ENCODE measurements at regions not wholly inside any gene's neighbourhood (a gene's known extent, or its start where the extent isn't known, plus 50 kb on each side); places are given as distances from the start of the nearest gene placed in this dataset.

DNA sequence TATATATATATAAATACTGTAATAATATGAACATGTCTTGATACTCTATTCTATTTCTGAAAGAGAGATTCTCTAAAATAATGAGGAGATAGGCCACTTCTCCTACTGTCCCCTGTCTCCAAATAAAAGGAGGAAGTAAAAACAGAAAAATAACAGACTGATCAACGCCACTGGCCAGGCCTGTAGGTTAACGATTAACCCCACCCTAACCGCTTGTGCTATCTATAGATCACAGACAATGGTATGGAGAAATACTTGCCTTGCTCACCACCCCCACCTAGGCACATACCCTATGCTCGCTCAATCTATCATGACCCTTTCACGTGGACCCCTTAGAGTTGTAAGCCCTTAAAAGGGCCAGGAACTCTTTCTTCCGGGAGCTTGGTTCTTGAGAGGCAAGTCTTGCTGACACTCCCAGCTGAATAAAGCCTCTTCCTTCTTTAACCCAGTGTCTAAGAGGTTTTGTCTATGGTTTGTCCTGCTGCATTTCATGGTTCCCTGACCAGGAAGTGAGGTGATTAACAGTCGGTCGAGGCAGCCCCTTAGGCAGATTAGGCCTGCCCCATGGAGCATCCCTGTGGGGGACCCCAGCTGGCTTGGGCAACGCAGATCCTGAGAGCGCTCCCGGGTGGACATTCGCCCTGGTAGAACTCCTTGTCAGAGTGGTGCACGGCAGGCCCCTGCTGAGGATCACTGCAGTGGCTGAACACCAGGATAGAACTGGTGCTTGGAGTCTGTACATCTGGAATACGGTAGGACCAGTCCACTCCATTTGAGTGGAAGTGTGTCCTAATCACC lies 521.8 kb upstream of the CNTN3 start:
- no peaks in the 10 kb centered on the region for H3K27me3 ChIP-seq (replicated peaks; ENCODE audit: insufficient read depth)
- H3K4me3 ChIP-seq = no peak overlapping the region
- no peak for DNase-seq (ENCODE audit: low spot score)
- 93% methylated on average over 14 of the region's 14 CpGs for WGBS
- TF ChIP-seq POLR2A (IDR thresholded peaks at IDR 0.05) (no peak), POLR2AphosphoS5 (IDR thresholded peaks at IDR 0.05) (no peak)
- TF ChIP-seq, protein P1, sequence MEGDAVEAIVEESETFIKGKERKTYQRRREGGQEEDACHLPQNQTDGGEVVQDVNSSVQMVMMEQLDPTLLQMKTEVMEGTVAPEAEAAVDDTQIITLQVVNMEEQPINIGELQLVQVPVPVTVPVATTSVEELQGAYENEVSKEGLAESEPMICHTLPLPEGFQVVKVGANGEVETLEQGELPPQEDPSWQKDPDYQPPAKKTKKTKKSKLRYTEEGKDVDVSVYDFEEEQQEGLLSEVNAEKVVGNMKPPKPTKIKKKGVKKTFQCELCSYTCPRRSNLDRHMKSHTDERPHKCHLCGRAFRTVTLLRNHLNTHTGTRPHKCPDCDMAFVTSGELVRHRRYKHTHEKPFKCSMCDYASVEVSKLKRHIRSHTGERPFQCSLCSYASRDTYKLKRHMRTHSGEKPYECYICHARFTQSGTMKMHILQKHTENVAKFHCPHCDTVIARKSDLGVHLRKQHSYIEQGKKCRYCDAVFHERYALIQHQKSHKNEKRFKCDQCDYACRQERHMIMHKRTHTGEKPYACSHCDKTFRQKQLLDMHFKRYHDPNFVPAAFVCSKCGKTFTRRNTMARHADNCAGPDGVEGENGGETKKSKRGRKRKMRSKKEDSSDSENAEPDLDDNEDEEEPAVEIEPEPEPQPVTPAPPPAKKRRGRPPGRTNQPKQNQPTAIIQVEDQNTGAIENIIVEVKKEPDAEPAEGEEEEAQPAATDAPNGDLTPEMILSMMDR (IDR thresholded peaks at IDR 0.05) = no peak
- no peaks in the 10 kb centered on the region for H3K4me1 ChIP-seq (replicated peaks)
- intact Hi-C loops (cut with DNase I) = no loop called here
- H3K36me3 ChIP-seq = no peaks in the 10 kb centered on the region
- H3K27ac ChIP-seq = no peak overlapping the region
- H3K9me3 ChIP-seq = no peaks in the 10 kb centered on the region

DNA sequence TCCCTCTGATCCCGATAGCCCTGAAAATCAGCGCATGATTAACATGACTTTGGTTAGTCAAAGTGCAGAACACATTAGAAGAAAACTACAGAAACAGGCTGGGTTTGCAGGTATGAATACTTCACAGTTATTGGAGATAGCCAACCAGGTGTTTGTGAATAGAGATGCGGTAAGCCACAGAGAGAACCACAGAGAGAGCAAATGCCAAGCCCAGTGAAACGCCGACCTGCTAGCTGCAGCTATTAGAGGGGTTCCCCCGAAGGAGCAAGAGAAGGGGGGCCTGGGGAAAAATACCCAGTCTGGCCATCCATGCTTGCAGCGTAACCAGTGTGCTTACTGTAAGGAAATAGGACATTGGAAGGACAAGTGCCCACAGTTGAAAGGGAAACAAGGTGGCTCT lies 523.9 kb upstream of the CNTN3 start:
- no peak for TF ChIP-seq POLR2AphosphoS5 (IDR thresholded peaks at IDR 0.05)
- TF ChIP-seq, protein P1 (IDR thresholded peaks at IDR 0.05) = no peak
- TF ChIP-seq POLR2A (IDR thresholded peaks at IDR 0.05) = no peak
- Histone ChIP-seq H3K4me3 (no peak overlapping the region), H3K27ac (no peak overlapping the region), H3K4me1 (replicated peaks) (no peaks in the 10 kb centered on the region), H3K27me3 (replicated peaks; ENCODE audit: insufficient read depth) (no peaks in the 10 kb centered on the region), H3K9me3 (no peaks in the 10 kb centered on the region), H3K36me3 (no peaks in the 10 kb centered on the region)
- no peak for DNase-seq (ENCODE audit: low spot score)
- 91% methylated on average over 7 of the region's 7 CpGs for WGBS
- intact Hi-C loops (cut with DNase I) = no loop called here

DNA sequence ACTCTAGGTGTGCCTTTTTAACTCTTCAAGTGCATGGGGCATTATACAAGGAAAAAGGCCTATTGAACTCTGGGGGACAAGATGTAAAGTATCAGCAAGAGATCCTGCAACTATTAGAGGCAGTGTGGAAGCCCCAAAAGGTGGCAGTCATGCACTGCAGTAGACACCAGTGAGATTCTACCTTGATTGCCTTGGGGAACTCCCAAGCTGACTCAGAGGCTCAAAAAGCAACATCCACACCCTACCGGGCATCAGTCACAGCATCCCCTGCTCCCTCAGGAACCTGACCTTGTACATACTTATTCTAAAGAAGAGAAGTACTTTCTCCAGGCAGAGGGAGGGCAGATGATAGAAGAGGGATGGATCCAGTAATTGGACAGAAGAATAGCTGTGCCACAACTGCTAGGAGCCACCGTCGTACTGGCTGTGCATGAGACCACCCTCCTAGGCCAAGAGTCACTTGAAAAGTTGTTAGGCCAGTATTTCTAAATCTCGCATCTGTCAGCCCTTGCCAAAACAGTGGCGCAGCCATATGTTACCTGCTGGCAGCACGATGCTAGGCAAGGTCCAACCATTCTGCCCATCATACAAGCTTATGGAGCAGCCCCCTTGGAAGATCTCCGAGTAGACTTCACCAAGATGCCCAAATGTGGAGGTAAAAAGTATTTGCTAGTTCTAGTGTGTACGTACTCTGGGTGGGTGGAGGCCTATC lies 523.1 kb upstream of the FRG2C start:
- TF ChIP-seq POLR2A (IDR thresholded peaks at IDR 0.05) (no peak), POLR2AphosphoS5 (IDR thresholded peaks at IDR 0.05) (no peak)
- TF ChIP-seq, protein P1 (IDR thresholded peaks at IDR 0.05) = no peak
- intact Hi-C loops (cut with DNase I) = no loop called here
- Histone ChIP-seq H3K9me3 (no peaks in the 10 kb centered on the region), H3K4me1 (replicated peaks) (no peaks in the 10 kb centered on the region), H3K27ac (no peak overlapping the region), H3K27me3 (replicated peaks; ENCODE audit: insufficient read depth) (no peaks in the 10 kb centered on the region), H3K4me3 (no peak overlapping the region), H3K36me3 (no peaks in the 10 kb centered on the region)
- 85% methylated on average over 8 of the region's 8 CpGs for WGBS
- DNase-seq (ENCODE audit: low spot score) = no peak

DNA sequence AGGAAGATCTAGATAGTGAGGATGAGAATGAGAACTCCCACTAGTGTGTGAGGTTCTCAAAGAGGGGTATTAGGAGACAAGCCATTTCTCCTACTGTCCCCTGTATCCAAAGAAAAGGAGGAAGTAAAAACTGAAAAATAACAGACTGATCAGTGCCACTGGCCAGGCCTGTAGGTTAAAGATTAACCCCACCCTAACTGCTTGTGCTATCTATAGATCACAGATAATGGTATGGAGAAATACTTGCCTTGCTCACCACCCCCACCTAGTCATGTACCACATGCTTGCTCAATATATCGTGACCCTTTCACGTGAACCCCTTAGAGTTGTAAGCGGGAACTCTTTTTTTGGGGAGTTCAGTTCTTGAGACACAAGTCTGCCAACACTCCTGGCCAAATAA lies 519.7 kb upstream of the FRG2C start:
- intact Hi-C loops (cut with DNase I) = no loop called here
- no peak overlapping the region for H3K27ac ChIP-seq
- 90% methylated on average over 3 of the region's 3 CpGs for WGBS
- H3K4me3 ChIP-seq = no peak overlapping the region
- H3K36me3 ChIP-seq = no peaks in the 10 kb centered on the region
- no peak for TF ChIP-seq POLR2AphosphoS5 (IDR thresholded peaks at IDR 0.05)
- no peak for TF ChIP-seq POLR2A (IDR thresholded peaks at IDR 0.05)
- TF ChIP-seq, protein P1 (IDR thresholded peaks at IDR 0.05) = no peak
- H3K27me3 ChIP-seq (replicated peaks; ENCODE audit: insufficient read depth) = no peaks in the 10 kb centered on the region
- H3K9me3 ChIP-seq = no peaks in the 10 kb centered on the region
- H3K4me1 ChIP-seq (replicated peaks) = no peaks in the 10 kb centered on the region
- no peak for DNase-seq (ENCODE audit: low spot score)

All from prostate gland (tissue), 2 donors.